ENCODE measurements at regions not wholly inside any gene's neighbourhood (a gene's known extent, or its start where the extent isn't known, plus 50 kb on each side); places are given as distances from the start of the nearest gene placed in this dataset.

DNA sequence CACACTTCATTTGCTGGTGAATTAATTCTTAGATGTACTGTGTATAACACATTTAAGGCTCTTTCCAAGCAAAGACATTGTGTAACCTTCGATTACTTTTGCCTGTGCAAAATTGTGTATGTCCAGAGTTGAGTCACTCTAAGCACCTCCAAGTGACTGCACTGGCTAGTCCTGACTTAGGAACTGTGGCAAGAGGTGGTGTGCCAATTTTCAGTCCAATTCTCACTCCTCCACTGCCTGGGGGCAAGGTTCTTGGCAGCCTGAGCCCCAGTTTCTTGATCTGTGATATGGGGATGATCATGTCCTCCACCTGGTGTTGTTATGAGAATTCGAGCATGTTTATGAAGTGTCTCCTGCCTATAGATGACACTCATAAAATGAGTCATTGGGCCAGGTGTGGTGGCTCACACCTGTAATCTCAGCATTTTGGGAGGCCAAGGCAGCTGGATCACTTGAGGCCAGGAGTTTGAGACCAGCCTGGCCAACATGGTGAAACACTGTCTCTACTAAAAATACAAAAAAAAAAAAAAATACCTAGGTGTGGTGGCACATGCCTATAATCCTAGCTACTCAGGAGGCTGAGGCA lies 105.3 kb upstream of the CDYL start:
- H3K4me3 ChIP-seq, result no peak overlapping the region

DNA sequence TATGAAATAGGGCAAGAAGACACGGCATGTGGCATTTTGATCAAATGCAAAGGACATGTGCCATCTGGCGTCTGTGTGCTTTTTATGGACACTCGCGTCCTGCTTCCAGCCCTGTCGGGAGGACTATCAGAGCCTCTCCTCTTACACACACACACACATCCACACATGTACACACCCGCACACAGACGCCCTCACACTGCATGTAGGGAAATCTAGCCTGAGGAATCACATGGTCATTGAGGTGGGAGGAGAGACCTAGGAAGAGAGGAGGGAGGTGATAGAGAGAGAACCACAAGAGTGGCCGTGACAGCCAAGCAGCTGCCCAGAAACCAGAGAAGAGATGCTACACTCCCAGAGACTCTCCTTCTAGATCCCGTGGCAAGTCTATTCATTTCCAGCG lies 105.9 kb upstream of the CDYL start:
- no peak for DNase-seq (ENCODE audit: low spot score in 2 of 2)
- Histone ChIP-seq H3K4me1 (no peaks in the 10 kb centered on the region), H3K4me3 (no peak overlapping the region), H3K27ac (no peak overlapping the region), H3K27me3 (no peaks in the 10 kb centered on the region), H3K36me3 (no peaks in the 10 kb centered on the region), H3K9me3 (no peaks in the 10 kb centered on the region)
- intact Hi-C loops (cut with DNase I; ENCODE audit: low total_unique reads), result no loop called here
- TF ChIP-seq POLR2AphosphoS5 (IDR thresholded peaks at IDR 0.05) (no peak), POLR2A (IDR thresholded peaks at IDR 0.05) (no peak)
- TF ChIP-seq, protein P1, sequence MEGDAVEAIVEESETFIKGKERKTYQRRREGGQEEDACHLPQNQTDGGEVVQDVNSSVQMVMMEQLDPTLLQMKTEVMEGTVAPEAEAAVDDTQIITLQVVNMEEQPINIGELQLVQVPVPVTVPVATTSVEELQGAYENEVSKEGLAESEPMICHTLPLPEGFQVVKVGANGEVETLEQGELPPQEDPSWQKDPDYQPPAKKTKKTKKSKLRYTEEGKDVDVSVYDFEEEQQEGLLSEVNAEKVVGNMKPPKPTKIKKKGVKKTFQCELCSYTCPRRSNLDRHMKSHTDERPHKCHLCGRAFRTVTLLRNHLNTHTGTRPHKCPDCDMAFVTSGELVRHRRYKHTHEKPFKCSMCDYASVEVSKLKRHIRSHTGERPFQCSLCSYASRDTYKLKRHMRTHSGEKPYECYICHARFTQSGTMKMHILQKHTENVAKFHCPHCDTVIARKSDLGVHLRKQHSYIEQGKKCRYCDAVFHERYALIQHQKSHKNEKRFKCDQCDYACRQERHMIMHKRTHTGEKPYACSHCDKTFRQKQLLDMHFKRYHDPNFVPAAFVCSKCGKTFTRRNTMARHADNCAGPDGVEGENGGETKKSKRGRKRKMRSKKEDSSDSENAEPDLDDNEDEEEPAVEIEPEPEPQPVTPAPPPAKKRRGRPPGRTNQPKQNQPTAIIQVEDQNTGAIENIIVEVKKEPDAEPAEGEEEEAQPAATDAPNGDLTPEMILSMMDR (IDR thresholded peaks at IDR 0.05), result no peak

More for the DNA sequence above, 105.3 kb upstream of the CDYL start:
- no peaks in the 10 kb centered on the region for H3K27me3 ChIP-seq
- H3K9me3 ChIP-seq, result no peaks in the 10 kb centered on the region
- no peaks in the 10 kb centered on the region for H3K4me1 ChIP-seq
- TF ChIP-seq, protein P1 (IDR thresholded peaks at IDR 0.05), result no peak
- TF ChIP-seq POLR2AphosphoS5 (IDR thresholded peaks at IDR 0.05), result no peak
- TF ChIP-seq POLR2A (IDR thresholded peaks at IDR 0.05), result no peak
- no peak overlapping the region for H3K27ac ChIP-seq
- intact Hi-C loops (cut with DNase I; ENCODE audit: low total_unique reads), result no loop called here
- no peak for DNase-seq (ENCODE audit: low spot score in 2 of 2)
- no peaks in the 10 kb centered on the region for H3K36me3 ChIP-seq

DNA sequence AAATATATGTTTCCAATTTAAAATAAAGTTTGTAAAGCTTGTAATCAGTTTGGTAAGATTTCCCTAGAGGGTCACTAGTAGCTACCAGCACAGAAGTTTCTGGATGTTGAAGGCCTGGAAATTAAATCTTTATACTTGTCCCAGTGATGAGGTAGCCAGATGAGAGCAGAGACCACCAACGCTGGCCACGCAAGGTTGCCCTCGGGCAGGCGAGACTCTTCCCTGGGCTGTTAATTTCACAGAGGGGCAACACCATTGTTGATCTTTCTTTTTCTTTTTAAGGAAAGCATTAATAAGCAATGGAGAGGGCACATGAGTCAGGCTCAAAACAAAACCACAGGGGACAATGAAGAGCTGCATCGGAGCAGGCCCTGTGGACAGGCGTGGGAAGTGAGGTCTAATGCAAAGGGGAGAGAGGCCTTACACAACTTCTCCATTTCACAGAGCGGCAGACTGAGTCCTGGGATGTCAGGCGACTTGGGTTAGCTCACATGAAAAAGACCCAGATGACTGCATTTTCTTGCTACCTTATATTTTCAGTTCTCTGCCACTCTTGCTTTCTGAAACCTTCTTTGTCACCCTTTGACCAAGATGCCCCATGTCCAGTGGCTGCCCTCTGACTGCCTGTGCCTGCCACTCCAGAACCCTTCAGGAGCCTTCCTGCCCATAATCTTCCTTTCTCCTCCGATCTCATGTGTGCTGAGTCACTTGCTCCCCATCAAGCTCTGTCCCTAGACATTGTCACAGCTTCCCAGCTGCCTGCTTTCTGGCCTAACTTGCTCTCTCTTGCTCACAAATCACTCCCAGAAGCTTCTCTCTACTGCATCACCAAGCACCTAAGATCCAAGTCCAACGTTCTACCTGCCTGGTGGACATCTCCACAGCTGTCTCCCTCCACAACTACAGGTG lies 107.7 kb upstream of the CDYL start:
- no peak for DNase-seq (ENCODE audit: low spot score in 2 of 2)
- Histone ChIP-seq H3K27me3 (no peaks in the 10 kb centered on the region), H3K4me1 (no peaks in the 10 kb centered on the region), H3K9me3 (no peaks in the 10 kb centered on the region), H3K27ac (no peak overlapping the region), H3K4me3 (no peak overlapping the region), H3K36me3 (no peaks in the 10 kb centered on the region)
- TF ChIP-seq POLR2AphosphoS5 (IDR thresholded peaks at IDR 0.05) (no peak), POLR2A (IDR thresholded peaks at IDR 0.05) (no peak)
- TF ChIP-seq, protein P1 (IDR thresholded peaks at IDR 0.05), result no peak
- intact Hi-C loops (cut with DNase I; ENCODE audit: low total_unique reads), result no loop called here

DNA sequence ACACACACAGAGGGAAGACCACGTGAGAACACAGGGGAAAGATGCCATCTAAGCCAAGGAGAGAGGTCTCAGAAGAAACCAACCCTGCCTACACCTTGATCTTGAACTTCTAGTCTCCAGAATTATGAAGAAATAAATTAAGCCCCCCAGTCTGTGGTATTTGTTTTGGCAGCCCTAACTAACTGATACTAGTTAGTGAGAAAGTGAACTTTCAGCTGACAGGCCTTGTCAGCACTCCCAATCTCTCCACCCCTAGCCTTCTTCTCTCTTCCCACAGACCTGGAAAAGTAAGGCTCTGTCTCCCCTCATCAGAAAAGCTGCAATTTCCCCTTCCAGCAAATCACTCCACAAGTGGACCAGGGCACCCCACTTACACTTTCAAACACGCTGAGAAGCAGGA lies 108.6 kb upstream of the CDYL start:
- H3K4me3 ChIP-seq, result no peak overlapping the region
- H3K9me3 ChIP-seq, result no peaks in the 10 kb centered on the region
- TF ChIP-seq POLR2A (IDR thresholded peaks at IDR 0.05) (no peak), POLR2AphosphoS5 (IDR thresholded peaks at IDR 0.05) (no peak)
- TF ChIP-seq, protein P1 (IDR thresholded peaks at IDR 0.05), result no peak
- no peaks in the 10 kb centered on the region for H3K36me3 ChIP-seq
- H3K27me3 ChIP-seq, result no peaks in the 10 kb centered on the region
- H3K27ac ChIP-seq, result no peak overlapping the region
- DNase-seq (ENCODE audit: low spot score in 2 of 2), result no peak
- intact Hi-C loops (cut with DNase I; ENCODE audit: low total_unique reads), result no loop called here
- no peaks in the 10 kb centered on the region for H3K4me1 ChIP-seq

DNA sequence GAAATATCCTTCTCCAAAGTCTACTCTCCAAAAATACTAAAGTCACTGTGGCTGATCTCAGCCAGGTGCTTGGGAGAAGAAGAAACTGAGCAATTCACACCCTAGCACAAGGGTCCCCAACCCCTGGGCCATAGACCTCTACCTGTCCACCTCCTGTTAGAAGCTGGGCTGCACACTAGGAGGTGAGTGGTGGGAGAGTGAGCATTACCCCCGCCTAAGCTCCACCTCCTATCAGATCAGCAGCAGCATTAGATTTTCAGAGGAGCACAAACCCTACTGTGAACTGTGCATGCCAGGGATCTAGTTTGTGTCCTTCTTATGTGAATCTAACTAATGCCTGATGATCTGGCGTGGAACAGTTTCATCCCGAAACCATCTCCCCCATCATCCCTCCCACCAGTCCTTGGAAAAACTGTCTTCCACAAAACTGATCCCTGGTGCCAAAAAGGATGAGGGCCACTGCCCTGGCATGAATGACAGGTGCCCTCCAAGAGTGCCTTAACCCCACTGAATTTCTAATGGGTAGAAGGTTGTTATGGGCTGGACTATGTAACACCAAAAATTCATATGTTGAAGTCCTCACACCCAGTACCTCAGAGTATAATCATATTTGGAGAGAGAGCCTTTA lies 109.2 kb upstream of the CDYL start:
- DNase-seq (ENCODE audit: low spot score in 2 of 2), result no peak
- H3K4me1 ChIP-seq, result no peaks in the 10 kb centered on the region

More for the DNA sequence above, 109.2 kb upstream of the CDYL start:
- Histone ChIP-seq H3K9me3 (no peaks in the 10 kb centered on the region), H3K27ac (no peak overlapping the region), H3K27me3 (no peaks in the 10 kb centered on the region), H3K36me3 (no peaks in the 10 kb centered on the region), H3K4me3 (no peak overlapping the region)
- intact Hi-C loops (cut with DNase I; ENCODE audit: low total_unique reads), result no loop called here
- TF ChIP-seq POLR2AphosphoS5 (IDR thresholded peaks at IDR 0.05) (no peak), POLR2A (IDR thresholded peaks at IDR 0.05) (no peak)
- TF ChIP-seq, protein P1 (IDR thresholded peaks at IDR 0.05), result no peak

Data from breast epithelium (tissue), 4 donors.